SK-N-SH (cell line): ENCODE measurements at regions not wholly inside any gene's neighbourhood (a gene's known extent, or its start where the extent isn't known, plus 50 kb on each side); places are given as distances from the start of the nearest gene placed in this dataset.

Experiments used
- CTCF ChIA-PET: fragments of 300-600, 350-600 bp; formaldehyde crosslinking; extraction: SDS; loops from one replicate; lab custom pipeline; 2021; lab: Yijun Ruan, JAX
- POLR2A ChIA-PET: fragments of 350-600 bp; sonication (Branson Sonifier 250); formaldehyde crosslinking; extraction: SDS; loops from one replicate; lab custom pipeline; 2020; ENCODE audit warnings: antibody characterized with exemption, inconsistent platforms; lab: Yijun Ruan, JAX
- DNase-seq: peaks from one replicate; pipeline ENCODE4 v3.0.0; 2012
- H2AFZ ChIP-seq: fragments of 200-600 bp; sonication (generic); 2 replicates; pipeline ENCODE4 v1.8.1; 2016; ENCODE audit warnings: antibody characterized with exemption, mild to moderate bottlenecking, low read depth
- H3F3A ChIP-seq: fragments of 200-600 bp; sonication (generic); replicated peaks from 2 replicates; pipeline ENCODE3; 2016; ENCODE audit warnings: antibody characterized with exemption, mild to moderate bottlenecking; ENCODE audit not compliant: insufficient read depth
- H3K27ac ChIP-seq, 2 experiments: fragments of 200-500 bp in 1 of 2; fragments of 200-600 bp in 1 of 2; sonication (Bioruptor generic) in 1 of 2; sonication (generic), shearing (Covaris generic) in 1 of 2; 2 replicates each; pipeline versions ENCODE4 v1.5.1 to v1.6.1; 2014 to 2016; ENCODE audit warnings: low read depth in 2 of 2, inconsistent platforms in 1 of 2, low read length in 1 of 2, mild to moderate bottlenecking in 1 of 2, mixed read lengths in 1 of 2
- H3K27me3 ChIP-seq: fragments of 200-600 bp; sonication (generic), shearing (Covaris generic); 2 replicates; pipeline ENCODE4 v1.6.1; 2016; ENCODE audit warnings: mixed run types; ENCODE audit not compliant: insufficient read depth
- H3K36me3 ChIP-seq, 2 experiments: fragments of 200-500 bp in 1 of 2; fragments of 200-600 bp in 1 of 2; sonication (Bioruptor generic) in 1 of 2; sonication (generic) in 1 of 2; replicated peaks in 1 of 2; 2 replicates each; pipeline versions ENCODE3 to v1.5.1; 2014 to 2016; ENCODE audit warnings: low read length in 1 of 2, mild to moderate bottlenecking in 1 of 2; ENCODE audit not compliant: insufficient read depth in 2 of 2, control insufficient read depth in 1 of 2
- H3K4me1 ChIP-seq, 2 experiments: fragments of 200-500 bp in 1 of 2; fragments of 200-600 bp in 1 of 2; sonication (Bioruptor generic) in 1 of 2; sonication (generic), shearing (Covaris generic) in 1 of 2; 2 replicates each; pipeline versions ENCODE4 v1.5.1 to v1.6.1; 2014 to 2016; ENCODE audit warnings: low read depth in 1 of 2, low read length in 1 of 2, mixed run types in 1 of 2; ENCODE audit not compliant: insufficient read depth in 2 of 2, control insufficient read depth in 1 of 2
- H3K4me2 ChIP-seq: fragments of 200-600 bp; sonication (generic), shearing (Covaris generic); 2 replicates; pipeline ENCODE4 v1.6.1; 2017; ENCODE audit warnings: mixed run types
- H3K4me3 ChIP-seq, 2 experiments: fragments of 200-500 bp in 1 of 2; fragments of 200-600 bp in 1 of 2; sonication (Bioruptor generic) in 1 of 2; sonication (generic), shearing (Covaris generic) in 1 of 2; 2 replicates each; pipeline versions ENCODE4 v1.5.1 to v1.8.1; 2014 to 2016; ENCODE audit warnings: low read depth in 2 of 2, inconsistent platforms in 1 of 2, low read length in 1 of 2, mild to moderate bottlenecking in 1 of 2, mixed read lengths in 1 of 2, moderate library complexity in 1 of 2
- H3K79me2 ChIP-seq: fragments of 200-600 bp; sonication (generic); 2 replicates; pipeline ENCODE4 v1.8.1; 2017; ENCODE audit warnings: mild to moderate bottlenecking; ENCODE audit not compliant: insufficient read depth
- H3K9ac ChIP-seq: fragments of 200-600 bp; sonication (generic); 2 replicates; pipeline ENCODE4 v1.6.1; 2017; ENCODE audit warnings: mixed run types
- H3K9me2 ChIP-seq: fragments of 200-600 bp; sonication (generic); 2 replicates; pipeline ENCODE4 v1.6.1; 2017; ENCODE audit warnings: mixed run types
- H3K9me3 ChIP-seq: fragments of 200-600 bp; sonication (generic); 2 replicates; pipeline ENCODE4 v1.6.1; 2017; ENCODE audit warnings: mixed run types, mild to moderate bottlenecking, moderate library complexity
- H4K20me1 ChIP-seq: fragments of 200-600 bp; sonication (generic); 2 replicates; pipeline ENCODE4 v1.6.1; 2017; ENCODE audit warnings: mild to moderate bottlenecking, mixed run types; ENCODE audit not compliant: insufficient read depth
- CTCF ChIP-seq: fragments of 200-600 bp; sonication (generic); IDR thresholded peaks from 2 replicates; pipeline ENCODE4 v1.6.1; 2017; ENCODE audit warnings: antibody characterized with exemption, mild to moderate bottlenecking, moderate library complexity
- FOSL2 ChIP-seq: IDR thresholded peaks from 2 replicates; pipeline ENCODE4 v1.4.0; 2012; ENCODE audit warnings: low read depth, mild to moderate bottlenecking, moderate library complexity, borderline replicate concordance
- FOXM1 ChIP-seq: IDR thresholded peaks from 2 replicates; pipeline ENCODE4 v1.4.0; 2012; ENCODE audit warnings: low read depth, mild to moderate bottlenecking
- MXI1 ChIP-seq: IDR thresholded peaks from 2 replicates; pipeline ENCODE4 v1.6.1; 2012; ENCODE audit warnings: mild to moderate bottlenecking, low read depth, low read length, improper control_type of control experiment
- RAD21 ChIP-seq: IDR thresholded peaks from 2 replicates; pipeline ENCODE4 v1.6.1; 2012; ENCODE audit warnings: mild to moderate bottlenecking, low read length
- SIN3A ChIP-seq: IDR thresholded peaks from 2 replicates; pipeline ENCODE4 v1.6.1; 2012; ENCODE audit warnings: low read depth, mild to moderate bottlenecking, low read length, moderate library complexity, borderline replicate concordance
- SMC3 ChIP-seq: IDR thresholded peaks from 2 replicates; pipeline ENCODE4 v1.6.1; 2012; ENCODE audit warnings: low read depth, low read length, improper control_type of control experiment
- WGBS: methylation state at CpG from one replicate; pipeline ENCODE4 v1.1.6; 2017; ENCODE audit warnings: low lambda C conversion rate; 5-methylcytosine and 5-hydroxymethylcytosine counted together
- TF ChIP-seq, protein P1 (sequence below): fragments of 150-350 bp; IDR thresholded peaks from 2 replicates; pipeline ENCODE4 v1.6.1; 2016; ENCODE audit warnings: mild to moderate bottlenecking, low read depth, low read length

- Histone ChIP-seq H3K9ac (no peak overlapping the region), H3F3A (no peaks in the 10 kb centered on the region), H4K20me1 (no peaks in the 10 kb centered on the region), H3K4me2 (no peak overlapping the region), H3K36me3 (no peaks in the 10 kb centered on the region), H3K79me2 (no peaks in the 10 kb centered on the region), H2AFZ (no peak overlapping the region), H3K27ac (no peak overlapping the region), H3K27me3 (no peaks in the 10 kb centered on the region), H3K9me2 (no peaks in the 10 kb centered on the region), H3K4me1 (no peaks in the 10 kb centered on the region; a peak in 1 of 4 replicates), H3K9me3 (no peaks in the 10 kb centered on the region), H3K4me3 (no peak overlapping the region)
- TF ChIP-seq MXI1 (no peak), FOSL2 (no peak), SMC3 (no peak), FOXM1 (no peak), SIN3A (no peak)
- TF ChIP-seq, protein P1, sequence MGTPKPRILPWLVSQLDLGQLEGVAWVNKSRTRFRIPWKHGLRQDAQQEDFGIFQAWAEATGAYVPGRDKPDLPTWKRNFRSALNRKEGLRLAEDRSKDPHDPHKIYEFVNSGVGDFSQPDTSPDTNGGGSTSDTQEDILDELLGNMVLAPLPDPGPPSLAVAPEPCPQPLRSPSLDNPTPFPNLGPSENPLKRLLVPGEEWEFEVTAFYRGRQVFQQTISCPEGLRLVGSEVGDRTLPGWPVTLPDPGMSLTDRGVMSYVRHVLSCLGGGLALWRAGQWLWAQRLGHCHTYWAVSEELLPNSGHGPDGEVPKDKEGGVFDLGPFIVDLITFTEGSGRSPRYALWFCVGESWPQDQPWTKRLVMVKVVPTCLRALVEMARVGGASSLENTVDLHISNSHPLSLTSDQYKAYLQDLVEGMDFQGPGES = no peak
- CTCF ChIA-PET = no interaction called here
- POLR2A ChIA-PET = no interaction called here
- no peak for DNase-seq
- WGBS = 62% methylated on average over 4 of the region's 4 CpGs
Observed at GRCh38 chr2:211049321-211050018, 493.1 kb downstream of the CPS1 start.

DNA sequence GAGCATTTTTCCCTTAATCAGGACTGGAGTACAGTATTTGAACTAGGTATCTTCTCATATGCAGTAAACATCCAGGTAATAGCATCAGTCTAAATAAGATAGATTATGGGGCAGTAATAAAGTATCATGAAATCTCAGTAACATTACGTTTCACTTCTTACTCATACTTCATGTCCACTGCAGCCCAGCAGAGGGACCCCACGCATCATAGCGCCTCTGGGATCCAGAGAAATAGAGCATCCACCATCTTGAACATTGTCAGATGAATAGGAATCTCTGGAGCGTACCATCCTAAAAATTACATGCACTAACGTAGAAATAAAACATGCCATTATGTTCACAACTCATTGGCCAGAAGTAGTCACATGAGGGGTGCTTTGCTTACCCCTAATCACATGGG, 499.0 kb downstream of the CPS1 start:
- H3K9ac ChIP-seq = no peak overlapping the region
- POLR2A ChIA-PET = no interaction called here
- no peaks in the 10 kb centered on the region for H3K36me3 ChIP-seq
- CTCF ChIA-PET = no interaction called here
- H3K4me1 ChIP-seq = no peaks in the 10 kb centered on the region
- H3K79me2 ChIP-seq = no peaks in the 10 kb centered on the region
- no peaks in the 10 kb centered on the region for H3K9me3 ChIP-seq
- no peaks in the 10 kb centered on the region for H4K20me1 ChIP-seq
- no peak for DNase-seq
- TF ChIP-seq RAD21 = peak; percentile 49
- TF ChIP-seq SIN3A = no peak
- peak; percentile 10; the same call in 1 of the 2 replicates for TF ChIP-seq SMC3
- no peak for TF ChIP-seq MXI1
- TF ChIP-seq CTCF = peak; percentile 42
- WGBS = 67% methylated on average over 5 of the region's 5 CpGs
- no peaks in the 10 kb centered on the region for H3K27me3 ChIP-seq
- no peak overlapping the region for H3K27ac ChIP-seq
- no peaks in the 10 kb centered on the region for H3F3A ChIP-seq
- no peaks in the 10 kb centered on the region for H3K9me2 ChIP-seq
- no peak overlapping the region for H2AFZ ChIP-seq
- H3K4me2 ChIP-seq = no peak overlapping the region
- H3K4me3 ChIP-seq = no peak overlapping the region
